Lung (tissue), 11 donors: ENCODE measurements at regions not wholly inside any gene's neighbourhood (a gene's known extent, or its start where the extent isn't known, plus 50 kb on each side); places are given as distances from the start of the nearest gene placed in this dataset.
A peak's percentile ranks its signal among the peaks of the same experiment; 100 is the strongest.
"Not testable (repeated sequence)": the region's sequence is repeated elsewhere in the genome, so short reads cannot be mapped to it uniquely, and the experiment has no call there.

Experiments
- ATAC-seq: fragments of 200-7000 bp; cut with Tn5 transposase; one replicate; pipeline ENCODE4 v1.9.1; 2020; ENCODE audit warnings: moderate number of reproducible peaks; ENCODE audit not compliant: insufficient read depth, low FRiP score
- DNase-seq, 3 donors: peaks; one replicate each; pipeline ENCODE4 v3.0.0-alpha.2; 2013 to 2017
- H3K27ac ChIP-seq, 2 donors: one replicate each; pipeline ENCODE4 v1.5.1; 2013; ENCODE audit warnings: mild to moderate bottlenecking in 2 of 2, moderate library complexity in 2 of 2, control low read depth in 1 of 2, inconsistent platforms in 1 of 2, low read depth in 1 of 2, low read length in 1 of 2
- H3K27me3 ChIP-seq, 3 donors: one replicate each; pipeline ENCODE4 v1.5.1; 2013; ENCODE audit warnings: low read length in 2 of 3; ENCODE audit not compliant: control insufficient read depth in 3 of 3, insufficient read depth in 3 of 3
- H3K36me3 ChIP-seq, 4 donors: one replicate each; pipeline ENCODE4 v1.5.1; 2013; ENCODE audit warnings: low read length in 4 of 4, mild to moderate bottlenecking in 1 of 4, moderate library complexity in 1 of 4; ENCODE audit not compliant: control insufficient read depth in 4 of 4, insufficient read depth in 4 of 4
- H3K4me1 ChIP-seq, 5 donors: one replicate each; pipeline ENCODE4 v1.5.1; 2013; ENCODE audit warnings: low read length in 5 of 5, mild to moderate bottlenecking in 2 of 5, moderate library complexity in 1 of 5; ENCODE audit not compliant: control insufficient read depth in 5 of 5, insufficient read depth in 5 of 5
- H3K4me3 ChIP-seq: one replicate; pipeline ENCODE4 v1.5.1; 2013; ENCODE audit warnings: mild to moderate bottlenecking, control low read depth, moderate library complexity
- H3K9ac ChIP-seq, 2 donors: one replicate each; pipeline ENCODE4 v1.5.1; 2013; ENCODE audit warnings: low read length in 2 of 2, control low read depth in 1 of 2; ENCODE audit not compliant: insufficient read depth in 1 of 2
- H3K9me3 ChIP-seq, 4 donors: one replicate each; pipeline ENCODE4 v1.5.1; 2013; ENCODE audit warnings: low read length in 3 of 4, mild to moderate bottlenecking in 1 of 4, moderate library complexity in 1 of 4; ENCODE audit not compliant: control insufficient read depth in 4 of 4, insufficient read depth in 3 of 4
- WGBS, 2 donors: extraction: QIAGEN DNeasy Blood & Tissue Kit; methylation state at CpG; one replicate each; pipeline ENCODE4 v1.1.7; 2013; 5-methylcytosine and 5-hydroxymethylcytosine counted together
- TF ChIP-seq, protein P1 (sequence below): IDR thresholded peaks from 2 replicates; pipeline ENCODE4 v1.5.1; 2012; ENCODE audit warnings: mild to moderate bottlenecking; ENCODE audit errors: control extremely low read depth, extremely low read depth
- donor health status: control.
- donor health status: control.
- donor health status: Bipolar disorder and iron deficiency.
- donor health status: healthy.
- donor health status: DM: yes; HTN: yes; CAD: no.

DNA sequence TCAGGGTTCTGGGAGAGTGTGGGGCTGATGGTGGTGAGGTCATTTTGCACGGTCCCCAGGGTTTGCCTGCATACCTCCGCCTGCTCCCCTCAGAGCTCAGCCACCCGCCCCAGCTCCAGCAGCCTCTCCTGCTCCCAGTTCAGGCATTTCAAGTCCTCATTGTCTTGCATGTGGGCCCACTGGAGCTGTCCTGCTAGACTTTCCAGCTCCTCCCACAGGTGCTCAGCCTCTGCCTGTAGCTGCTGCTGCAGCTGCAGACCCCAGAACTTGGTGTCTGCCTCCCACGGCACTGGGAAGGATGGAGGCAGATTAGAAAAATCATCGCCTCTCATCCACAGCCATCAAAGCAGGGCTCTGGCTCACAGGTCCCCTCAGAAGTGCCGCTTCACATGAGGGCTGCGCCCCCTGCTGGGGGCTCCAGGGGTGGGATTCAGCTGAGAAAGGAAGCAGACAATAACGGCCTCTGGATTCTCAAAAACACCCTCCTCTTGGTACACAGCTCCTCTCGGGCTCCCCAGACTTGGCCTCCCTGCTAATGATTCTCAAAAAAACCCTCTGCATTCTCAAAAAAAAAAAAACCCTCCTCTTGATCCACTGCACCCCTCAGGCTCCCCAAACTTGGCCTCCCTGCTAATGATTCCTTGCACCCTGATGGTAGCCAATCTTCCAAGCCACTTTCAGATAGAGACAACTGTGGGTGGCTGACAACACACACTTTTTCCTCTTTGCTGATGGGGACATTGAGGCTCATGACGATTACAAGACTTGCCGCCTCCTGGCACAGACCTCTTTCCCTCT, 89.3 kb upstream of the C2CD4B start:
- H3K27me3 ChIP-seq, result no peaks in the 10 kb centered on the region
- no peak overlapping the region for H3K9ac ChIP-seq
- DNase-seq, result peak; percentile 70 to 75 (median 74)
- no peaks in the 10 kb centered on the region for H3K9me3 ChIP-seq
- H3K4me1 ChIP-seq, result no peaks in the 10 kb centered on the region
- TF ChIP-seq, protein P1, sequence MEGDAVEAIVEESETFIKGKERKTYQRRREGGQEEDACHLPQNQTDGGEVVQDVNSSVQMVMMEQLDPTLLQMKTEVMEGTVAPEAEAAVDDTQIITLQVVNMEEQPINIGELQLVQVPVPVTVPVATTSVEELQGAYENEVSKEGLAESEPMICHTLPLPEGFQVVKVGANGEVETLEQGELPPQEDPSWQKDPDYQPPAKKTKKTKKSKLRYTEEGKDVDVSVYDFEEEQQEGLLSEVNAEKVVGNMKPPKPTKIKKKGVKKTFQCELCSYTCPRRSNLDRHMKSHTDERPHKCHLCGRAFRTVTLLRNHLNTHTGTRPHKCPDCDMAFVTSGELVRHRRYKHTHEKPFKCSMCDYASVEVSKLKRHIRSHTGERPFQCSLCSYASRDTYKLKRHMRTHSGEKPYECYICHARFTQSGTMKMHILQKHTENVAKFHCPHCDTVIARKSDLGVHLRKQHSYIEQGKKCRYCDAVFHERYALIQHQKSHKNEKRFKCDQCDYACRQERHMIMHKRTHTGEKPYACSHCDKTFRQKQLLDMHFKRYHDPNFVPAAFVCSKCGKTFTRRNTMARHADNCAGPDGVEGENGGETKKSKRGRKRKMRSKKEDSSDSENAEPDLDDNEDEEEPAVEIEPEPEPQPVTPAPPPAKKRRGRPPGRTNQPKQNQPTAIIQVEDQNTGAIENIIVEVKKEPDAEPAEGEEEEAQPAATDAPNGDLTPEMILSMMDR, result peak; percentile 55
- H3K4me3 ChIP-seq, result no peak overlapping the region
- no peaks in the 10 kb centered on the region for H3K36me3 ChIP-seq
- H3K27ac ChIP-seq, result no peak overlapping the region
- ATAC-seq, result no peak
- 42 to 43% methylated on average over 11 of the region's 11 CpGs for WGBS, 2 donors

GRCh38 chr15:62256430-62256829, 91.3 kb upstream of the C2CD4B start:
- DNase-seq, ATAC-seq, H3K36me3 ChIP-seq, H3K27ac ChIP-seq, H3K4me1 ChIP-seq, H3K4me3 ChIP-seq, H3K9ac ChIP-seq, H3K27me3 ChIP-seq, H3K9me3 ChIP-seq: not testable (repeated sequence)
- WGBS, 2 donors, result 91 to 96% methylated on average over 2 of the region's 2 CpGs

DNA sequence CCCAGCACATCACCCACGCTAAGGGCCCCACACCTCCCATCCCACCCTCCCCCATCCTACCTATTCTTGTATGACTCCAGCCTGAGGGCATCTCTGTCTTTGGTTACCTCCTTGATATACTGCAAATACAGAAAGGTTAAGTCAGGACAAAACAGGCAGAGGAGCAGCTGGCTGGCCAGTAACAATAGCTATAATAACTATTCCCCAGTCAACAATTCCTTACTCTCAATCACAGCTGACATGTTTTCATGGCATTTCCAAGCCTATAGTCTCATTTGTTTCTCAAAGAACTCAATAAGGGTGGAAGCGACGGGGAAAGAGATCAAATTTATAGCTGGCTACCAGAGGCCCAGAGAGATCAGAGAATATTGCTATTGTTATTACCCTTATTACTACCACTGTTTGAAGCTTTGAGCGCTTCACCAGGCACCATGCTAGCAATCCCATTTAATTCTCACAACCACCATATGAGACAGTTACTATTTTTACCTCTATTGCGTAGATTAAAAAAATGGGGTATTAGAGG, 93.0 kb upstream of the C2CD4B start:
- ATAC-seq, result no peak
- Histone ChIP-seq H3K27me3 (no peaks in the 10 kb centered on the region), H3K9ac (no peak overlapping the region), H3K27ac (no peak overlapping the region), H3K9me3 (peaks cover 0 to 14% (median 6%) of the 10 kb centered on the region in 4 donors), H3K36me3 (no peaks in the 10 kb centered on the region), H3K4me3 (no peak overlapping the region), H3K4me1 (no peaks in the 10 kb centered on the region)
- 95 to 96% methylated on average over 5 of the region's 5 CpGs for WGBS, 2 donors
- TF ChIP-seq, protein P1, result no peak
- DNase-seq, result no peak

GRCh38 chr15:62262305-62262941, 97.3 kb upstream of the C2CD4B start:
- Histone ChIP-seq H3K4me3 (no peak overlapping the region), H3K27ac (no peak overlapping the region), H3K36me3 (no peaks in the 10 kb centered on the region), H3K4me1 (no peaks in the 10 kb centered on the region), H3K9me3 (peaks cover 0 to 34% (median 11%) of the 10 kb centered on the region in 4 donors), H3K27me3 (no peaks in the 10 kb centered on the region), H3K9ac (no peak overlapping the region)
- TF ChIP-seq, protein P1, result no peak
- 89 to 91% methylated on average over 7 of the region's 7 CpGs for WGBS, 2 donors
- ATAC-seq, result no peak
- no peak for DNase-seq
